ENCODE measurements at regions not wholly inside any gene's neighbourhood (a gene's known extent, or its start where the extent isn't known, plus 50 kb on each side); places are given as distances from the start of the nearest gene placed in this dataset.

DNA sequence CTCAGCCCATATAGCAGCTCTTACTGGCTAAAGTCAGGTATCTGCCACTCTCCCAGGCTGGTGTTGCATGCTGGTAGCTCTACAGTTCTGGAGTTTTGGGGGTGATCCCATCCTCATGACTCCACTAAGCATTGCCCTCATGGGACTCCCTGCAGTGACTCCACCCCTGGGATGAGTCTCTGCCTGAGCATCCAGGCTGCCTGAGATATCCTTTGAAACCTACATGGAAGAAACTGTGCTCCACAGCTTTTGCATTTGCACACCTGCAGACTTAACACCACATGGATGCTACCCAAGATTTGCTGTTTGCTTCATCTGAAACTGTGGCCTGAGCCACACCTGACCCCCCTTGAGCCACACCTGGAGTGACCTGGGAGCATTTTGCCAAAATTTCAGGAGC is 226.4 kb downstream of the C1orf94 start:
- H3K4me3 ChIP-seq (replicated peaks in 1 of 2; ENCODE audit: low read depth in 2 of 2, low read length in 2 of 2) = no peak overlapping the region
- TF ChIP-seq, protein P1, sequence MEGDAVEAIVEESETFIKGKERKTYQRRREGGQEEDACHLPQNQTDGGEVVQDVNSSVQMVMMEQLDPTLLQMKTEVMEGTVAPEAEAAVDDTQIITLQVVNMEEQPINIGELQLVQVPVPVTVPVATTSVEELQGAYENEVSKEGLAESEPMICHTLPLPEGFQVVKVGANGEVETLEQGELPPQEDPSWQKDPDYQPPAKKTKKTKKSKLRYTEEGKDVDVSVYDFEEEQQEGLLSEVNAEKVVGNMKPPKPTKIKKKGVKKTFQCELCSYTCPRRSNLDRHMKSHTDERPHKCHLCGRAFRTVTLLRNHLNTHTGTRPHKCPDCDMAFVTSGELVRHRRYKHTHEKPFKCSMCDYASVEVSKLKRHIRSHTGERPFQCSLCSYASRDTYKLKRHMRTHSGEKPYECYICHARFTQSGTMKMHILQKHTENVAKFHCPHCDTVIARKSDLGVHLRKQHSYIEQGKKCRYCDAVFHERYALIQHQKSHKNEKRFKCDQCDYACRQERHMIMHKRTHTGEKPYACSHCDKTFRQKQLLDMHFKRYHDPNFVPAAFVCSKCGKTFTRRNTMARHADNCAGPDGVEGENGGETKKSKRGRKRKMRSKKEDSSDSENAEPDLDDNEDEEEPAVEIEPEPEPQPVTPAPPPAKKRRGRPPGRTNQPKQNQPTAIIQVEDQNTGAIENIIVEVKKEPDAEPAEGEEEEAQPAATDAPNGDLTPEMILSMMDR (IDR thresholded peaks at IDR 0.05; ENCODE audit: low read depth, low read length) = no peak
- no peak for DNase-seq (ENCODE audit: low read depth in 2 of 2)

DNA sequence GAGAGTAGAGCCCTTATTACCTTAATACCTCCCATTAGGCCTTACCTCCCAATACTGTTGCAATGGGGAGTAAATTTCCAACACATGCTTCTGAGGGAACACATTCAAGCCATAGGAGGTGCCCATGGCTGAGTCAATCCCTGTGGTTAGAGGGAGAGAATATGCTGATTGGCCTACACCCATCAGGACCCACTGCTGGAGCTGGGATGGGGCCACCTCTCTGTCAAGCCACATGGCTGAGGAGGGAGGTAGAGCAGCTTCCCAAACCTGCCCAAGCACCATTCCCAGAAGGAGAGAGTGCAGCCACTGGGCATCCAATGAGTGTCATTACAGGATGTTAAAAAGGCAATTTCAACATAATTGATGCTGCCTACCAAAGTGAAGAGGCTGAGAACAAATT is 228.1 kb downstream of the C1orf94 start:
- TF ChIP-seq, protein P1 (IDR thresholded peaks at IDR 0.05; ENCODE audit: low read depth, low read length) = no peak

DNA sequence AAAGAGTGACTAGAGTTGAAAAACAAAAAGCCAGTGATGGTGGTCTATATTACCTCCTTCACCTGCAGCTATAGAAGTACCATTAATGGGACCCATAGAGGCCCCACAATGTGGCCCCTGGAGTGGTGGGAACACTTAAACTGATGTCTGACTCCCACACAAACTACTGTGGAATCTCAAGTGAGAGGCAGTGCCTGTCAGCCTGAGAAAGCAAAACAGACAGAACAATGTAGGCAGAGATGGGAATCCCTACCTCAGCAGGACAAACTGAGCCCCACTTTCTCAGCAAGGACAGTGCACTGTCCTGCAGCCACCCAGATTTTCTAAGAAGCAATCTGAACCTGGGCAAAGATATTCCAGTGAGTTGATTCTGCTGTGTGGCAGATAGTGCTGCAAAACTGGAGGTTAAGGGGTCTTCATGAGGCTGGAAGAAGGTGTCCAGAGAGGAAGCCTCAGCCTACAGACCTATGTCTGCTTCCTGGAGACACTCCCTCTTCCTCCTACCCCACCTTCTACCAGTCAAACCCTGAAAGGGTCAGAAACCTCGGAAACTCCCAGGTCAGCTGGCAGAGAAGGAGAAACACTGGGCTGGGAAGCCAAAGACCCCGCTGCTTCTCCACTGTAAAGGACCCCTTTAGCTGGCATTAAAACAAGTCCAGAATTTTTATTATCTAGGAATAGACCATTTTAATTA is 228.7 kb downstream of the C1orf94 start:
- no peak for DNase-seq (ENCODE audit: low read depth in 2 of 2)
- H3K4me3 ChIP-seq (replicated peaks in 1 of 2; ENCODE audit: low read depth in 2 of 2, low read length in 2 of 2) = no peak overlapping the region
- TF ChIP-seq, protein P1 (IDR thresholded peaks at IDR 0.05; ENCODE audit: low read depth, low read length) = no peak

More for the DNA sequence above, 228.1 kb downstream of the C1orf94 start:
- DNase-seq (ENCODE audit: low read depth in 2 of 2) = no peak
- H3K4me3 ChIP-seq (replicated peaks in 1 of 2; ENCODE audit: low read depth in 2 of 2, low read length in 2 of 2) = no peak overlapping the region

DNA sequence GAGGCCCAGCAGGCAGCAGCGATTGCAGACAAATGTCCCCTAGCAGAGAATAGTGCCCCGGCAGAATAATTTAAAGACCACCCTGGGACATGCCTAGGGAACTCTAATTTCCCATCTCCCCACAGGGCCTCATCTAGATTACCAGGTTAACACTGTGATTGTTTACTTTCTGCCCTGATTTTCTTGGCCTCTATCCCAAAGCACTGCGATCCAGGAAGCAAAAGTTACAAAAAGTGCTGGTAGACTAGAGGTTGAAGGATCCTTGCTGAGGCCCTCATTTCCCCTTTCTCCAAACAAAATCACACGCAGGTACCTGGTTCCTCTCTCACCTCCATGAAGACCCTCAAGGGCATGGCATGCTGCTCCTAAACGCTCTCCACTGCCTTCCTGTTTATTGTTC is 229.7 kb downstream of the C1orf94 start:
- H3K4me3 ChIP-seq (replicated peaks in 1 of 2; ENCODE audit: low read depth in 2 of 2, low read length in 2 of 2) = no peak overlapping the region
- TF ChIP-seq, protein P1 (IDR thresholded peaks at IDR 0.05; ENCODE audit: low read depth, low read length) = no peak
- DNase-seq (ENCODE audit: low read depth in 2 of 2) = no peak

DNA sequence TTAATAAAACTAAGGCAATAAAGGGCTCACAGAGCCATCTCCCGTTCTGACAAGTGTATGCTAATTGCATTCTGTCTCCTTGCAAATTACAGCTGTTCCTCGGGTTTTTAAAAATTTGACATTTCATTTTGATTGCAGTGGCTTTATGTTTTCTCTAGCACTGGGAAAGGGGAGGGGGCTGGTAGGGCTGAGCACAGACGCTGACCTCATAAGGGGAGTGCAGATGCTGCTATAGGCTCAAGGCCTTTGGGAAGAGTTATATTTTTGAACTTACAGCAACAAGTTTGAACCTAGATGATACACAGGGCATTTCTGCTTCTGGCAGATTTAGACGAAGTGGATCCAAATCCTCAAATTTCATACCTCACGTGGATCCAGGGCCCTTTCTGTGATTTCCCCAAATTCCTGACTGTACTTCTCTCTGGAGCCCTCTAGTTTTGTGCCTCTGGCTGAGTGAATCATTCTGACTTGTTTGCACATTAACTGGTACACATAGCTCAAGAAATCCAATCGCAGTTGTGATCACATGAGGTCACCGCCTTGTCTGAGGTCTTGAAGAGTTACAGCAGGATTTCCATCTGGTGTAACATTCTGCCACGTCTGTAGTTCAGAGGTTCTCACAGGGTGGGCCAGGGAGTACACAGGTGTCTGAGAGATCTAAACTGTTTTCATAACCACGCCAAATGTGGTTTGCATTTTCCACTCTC is 230.3 kb downstream of the C1orf94 start:
- no peak for DNase-seq (ENCODE audit: low read depth in 2 of 2)
- no peak overlapping the region for H3K4me3 ChIP-seq (replicated peaks in 1 of 2; ENCODE audit: low read depth in 2 of 2, low read length in 2 of 2)
- TF ChIP-seq, protein P1 (IDR thresholded peaks at IDR 0.05; ENCODE audit: low read depth, low read length) = no peak

DNA sequence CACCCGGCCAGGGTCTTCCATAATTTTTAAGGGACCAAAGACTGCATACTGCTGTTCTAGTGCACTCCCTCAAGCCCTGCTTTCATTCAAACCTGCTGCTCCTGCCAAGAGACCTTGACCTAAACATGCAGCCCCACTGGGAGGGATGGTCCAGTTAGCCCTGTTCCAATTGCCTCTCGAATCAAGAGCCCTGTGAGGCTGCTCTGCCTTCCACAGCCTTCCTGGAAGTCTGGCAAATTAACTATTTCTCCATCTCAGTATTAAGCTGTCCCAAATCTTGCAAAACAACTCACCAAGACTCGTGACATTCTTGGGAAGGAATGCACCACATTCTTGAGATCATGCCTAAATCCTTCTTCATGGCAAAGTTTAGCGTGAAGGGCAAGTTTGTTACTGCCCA is 231.3 kb downstream of the C1orf94 start:
- no peak for DNase-seq (ENCODE audit: low read depth in 2 of 2)
- TF ChIP-seq, protein P1 (IDR thresholded peaks at IDR 0.05; ENCODE audit: low read depth, low read length) = no peak
- no peak overlapping the region for H3K4me3 ChIP-seq (replicated peaks in 1 of 2; ENCODE audit: low read depth in 2 of 2, low read length in 2 of 2)

Data from cardiac fibroblast (primary cell).